Activated T-cell treated with anti-CD3 and anti-CD28 coated beads, Interleukin-2, amount 50 U/mL, for 24 hours (primary cell): ENCODE measurements at regions not wholly inside any gene's neighbourhood (a gene's known extent, or its start where the extent isn't known, plus 50 kb on each side); places are given as distances from the start of the nearest gene placed in this dataset.

Experiments used
- DNase-seq: peaks from one replicate; pipeline ENCODE4 v3.0.0-alpha.2; 2020
- H3K27ac Mint-ChIP-seq: 2 replicates; pipeline ENCODE4 v1.8.0; 2020; ENCODE audit warnings: mild to moderate bottlenecking, mixed read lengths
- H3K27me3 Mint-ChIP-seq: 2 replicates; pipeline ENCODE4 v1.8.0; 2020; ENCODE audit warnings: mixed read lengths
- H3K36me3 Mint-ChIP-seq: 2 replicates; pipeline ENCODE4 v1.8.0; 2020; ENCODE audit warnings: low read depth, mixed read lengths
- H3K4me1 Mint-ChIP-seq: 2 replicates; pipeline ENCODE4 v1.8.0; 2020; ENCODE audit warnings: low read depth, mixed read lengths
- H3K4me3 Mint-ChIP-seq: 2 replicates; pipeline ENCODE4 v1.8.0; 2020; ENCODE audit warnings: mild to moderate bottlenecking, moderate library complexity, mixed read lengths
- H3K9me3 Mint-ChIP-seq: 2 replicates; pipeline ENCODE4 v1.8.0; 2020; ENCODE audit warnings: mixed read lengths

DNA sequence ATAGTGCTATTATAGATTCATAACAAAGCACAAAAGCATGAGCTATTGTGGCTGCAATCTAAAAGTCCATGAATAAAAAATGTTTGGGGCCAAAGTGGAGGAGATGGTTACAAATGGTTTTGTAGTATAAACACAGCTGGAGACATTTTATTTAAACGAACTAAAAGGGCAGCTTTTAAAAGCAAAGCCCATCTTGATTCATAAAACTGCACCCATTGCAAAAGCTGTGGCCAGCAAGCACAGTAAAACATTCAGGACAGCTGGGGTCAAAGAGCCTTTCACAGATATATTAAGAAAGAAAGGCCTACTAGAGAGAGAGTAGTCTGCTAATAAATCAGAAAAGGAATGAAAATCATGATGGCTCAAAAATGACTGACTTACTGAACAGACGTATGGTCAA is 520.8 kb downstream of the NUF2 start:
- no peak overlapping the region for H3K4me3 Mint-ChIP-seq
- no peak for DNase-seq
- H3K4me1 Mint-ChIP-seq: no peaks in the 10 kb centered on the region
- no peaks in the 10 kb centered on the region for H3K36me3 Mint-ChIP-seq
- H3K9me3 Mint-ChIP-seq: peaks cover 5% of the 10 kb centered on the region
- H3K27ac Mint-ChIP-seq: no peak overlapping the region
- no peaks in the 10 kb centered on the region for H3K27me3 Mint-ChIP-seq

DNA sequence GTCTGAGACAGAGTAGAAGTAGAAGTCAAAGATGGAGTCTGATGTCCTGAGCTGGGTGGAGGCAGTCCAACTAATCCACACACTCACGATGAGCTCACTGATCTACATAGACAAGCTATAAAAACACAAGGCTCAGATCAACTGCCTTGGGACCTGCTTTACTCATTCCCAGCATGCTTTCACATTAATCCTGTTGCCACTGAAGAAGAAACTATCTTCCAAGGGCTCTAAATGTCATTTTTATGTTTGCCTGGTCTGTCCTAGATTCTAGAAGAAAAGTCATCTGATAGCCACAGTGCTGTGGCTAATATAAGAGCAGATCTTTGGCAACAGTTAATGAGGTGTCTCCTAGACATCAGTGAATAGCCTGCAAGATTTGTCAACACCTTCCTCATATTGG is 522.7 kb downstream of the NUF2 start:
- Mint-ChIP-seq H3K27me3 (no peaks in the 10 kb centered on the region), H3K27ac (no peak overlapping the region), H3K9me3 (peaks cover 5% of the 10 kb centered on the region), H3K4me3 (no peak overlapping the region), H3K4me1 (no peaks in the 10 kb centered on the region), H3K36me3 (no peaks in the 10 kb centered on the region)
- DNase-seq: no peak

GRCh38 chr1:163845279-163845678 is 523.5 kb downstream of the NUF2 start:
- Mint-ChIP-seq H3K9me3 (peaks cover 5% of the 10 kb centered on the region), H3K27ac (no peak overlapping the region), H3K27me3 (no peaks in the 10 kb centered on the region), H3K4me1 (no peaks in the 10 kb centered on the region), H3K36me3 (no peaks in the 10 kb centered on the region), H3K4me3 (no peak overlapping the region)
- no peak for DNase-seq

GRCh38 chr1:163863731-163864130 is 542.0 kb downstream of the NUF2 start:
- no peak for DNase-seq
- Mint-ChIP-seq H3K9me3 (peaks cover 10% of the 10 kb centered on the region), H3K4me1 (no peaks in the 10 kb centered on the region), H3K4me3 (no peak overlapping the region), H3K36me3 (no peaks in the 10 kb centered on the region), H3K27me3 (no peaks in the 10 kb centered on the region), H3K27ac (no peak overlapping the region)

- DNase-seq: no peak
- no peak overlapping the region for H3K4me3 Mint-ChIP-seq
- H3K27me3 Mint-ChIP-seq: no peaks in the 10 kb centered on the region
- no peak overlapping the region for H3K27ac Mint-ChIP-seq
- H3K36me3 Mint-ChIP-seq: no peaks in the 10 kb centered on the region
- peaks cover 10% of the 10 kb centered on the region for H3K9me3 Mint-ChIP-seq
- no peaks in the 10 kb centered on the region for H3K4me1 Mint-ChIP-seq
These were observed 542.5 kb downstream of the NUF2 start for GRCh38 chr1:163864207-163864606.

- no peaks in the 10 kb centered on the region for H3K27me3 Mint-ChIP-seq
- no peak for DNase-seq
- H3K9me3 Mint-ChIP-seq: peaks cover 14% of the 10 kb centered on the region
- H3K36me3 Mint-ChIP-seq: no peaks in the 10 kb centered on the region
- no peak overlapping the region for H3K4me3 Mint-ChIP-seq
- H3K27ac Mint-ChIP-seq: no peak overlapping the region
- no peaks in the 10 kb centered on the region for H3K4me1 Mint-ChIP-seq
These were observed 544.8 kb downstream of the NUF2 start for GRCh38 chr1:163866564-163866963.

- Mint-ChIP-seq H3K4me1 (no peaks in the 10 kb centered on the region), H3K27me3 (no peaks in the 10 kb centered on the region), H3K9me3 (peaks cover 18% of the 10 kb centered on the region), H3K27ac (no peak overlapping the region), H3K4me3 (no peak overlapping the region), H3K36me3 (no peaks in the 10 kb centered on the region)
- no peak for DNase-seq
These were observed 548.9 kb downstream of the NUF2 start for GRCh38 chr1:163870666-163871065.

DNA sequence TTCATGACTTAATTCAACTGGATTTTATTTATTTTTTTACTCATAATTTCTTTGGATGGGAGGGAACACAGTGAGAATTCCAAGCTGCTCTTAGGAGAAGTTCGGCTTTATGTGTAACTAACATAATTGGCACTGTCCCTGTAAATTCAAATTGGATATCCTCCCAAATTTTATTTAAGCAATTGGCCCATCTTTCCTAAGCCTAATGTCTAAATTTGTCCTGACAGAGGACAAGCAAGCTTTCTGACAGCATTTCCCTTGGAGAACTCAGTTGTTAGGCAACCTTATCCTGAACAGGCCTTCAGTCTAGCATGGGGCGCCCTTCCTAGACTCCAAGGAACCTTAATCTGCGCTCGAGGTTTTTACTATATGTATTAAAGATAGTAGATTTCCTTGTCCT is 550.3 kb downstream of the NUF2 start:
- H3K4me3 Mint-ChIP-seq: no peak overlapping the region
- H3K4me1 Mint-ChIP-seq: no peaks in the 10 kb centered on the region
- no peak for DNase-seq
- H3K27me3 Mint-ChIP-seq: no peaks in the 10 kb centered on the region
- H3K27ac Mint-ChIP-seq: no peak overlapping the region
- H3K9me3 Mint-ChIP-seq: peaks cover 14% of the 10 kb centered on the region
- no peaks in the 10 kb centered on the region for H3K36me3 Mint-ChIP-seq

DNA sequence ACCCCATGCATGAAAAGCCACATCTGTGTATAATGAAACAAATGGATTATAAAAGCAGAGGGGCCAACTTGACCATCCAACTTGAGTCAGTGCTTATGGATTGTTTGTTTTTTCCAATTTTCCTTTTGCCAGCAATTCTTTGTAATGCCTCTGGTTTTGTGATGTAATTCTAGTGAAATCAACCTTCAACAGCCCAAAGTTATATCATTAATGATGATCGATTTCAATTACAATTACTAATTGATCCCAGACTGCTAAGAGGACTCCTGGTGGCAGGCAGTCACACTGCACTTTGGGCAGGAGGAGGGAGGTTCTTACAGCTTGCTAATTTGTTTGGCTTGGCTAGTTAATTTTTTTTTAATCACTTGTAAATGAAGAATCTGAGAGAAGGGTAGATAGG is 552.3 kb downstream of the NUF2 start:
- Mint-ChIP-seq H3K27ac (no peak overlapping the region), H3K27me3 (no peaks in the 10 kb centered on the region), H3K4me3 (no peak overlapping the region), H3K9me3 (peaks cover 14% of the 10 kb centered on the region), H3K36me3 (no peaks in the 10 kb centered on the region), H3K4me1 (no peaks in the 10 kb centered on the region)
- DNase-seq: no peak

DNA sequence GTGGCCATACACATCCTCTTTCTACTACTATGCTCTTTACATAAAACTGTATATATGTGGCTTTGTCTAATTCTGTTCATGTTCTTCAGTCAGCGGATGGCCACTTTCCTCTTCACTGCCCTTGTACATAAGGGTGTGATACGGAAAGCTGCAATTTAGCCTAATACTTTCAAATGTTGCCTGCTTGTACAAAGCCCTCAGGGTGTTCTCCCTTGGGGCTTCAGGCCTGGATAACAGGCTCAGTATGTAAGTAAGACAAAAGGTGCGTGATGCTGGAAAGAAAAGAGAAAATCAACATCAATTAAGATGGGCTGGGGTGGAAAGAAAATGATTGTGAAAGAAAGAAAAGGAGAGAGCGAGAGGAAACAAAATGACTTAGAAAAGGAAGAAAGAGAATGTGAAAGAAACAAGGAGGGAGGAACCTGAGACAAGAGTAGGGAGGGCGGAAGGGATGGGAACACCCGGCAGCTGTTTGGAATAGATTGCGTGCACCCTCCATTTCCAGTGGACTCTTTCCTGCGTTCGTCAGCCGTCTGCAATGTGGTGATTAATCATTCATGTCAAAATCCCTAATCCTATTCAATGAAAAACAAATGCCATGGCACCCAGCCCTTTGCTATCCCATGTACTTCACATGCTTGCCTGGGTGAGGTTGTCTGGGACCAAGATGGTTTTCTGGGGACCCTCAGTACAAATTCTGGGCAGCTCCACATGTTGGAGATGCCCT is 553.6 kb downstream of the NUF2 start:
- Mint-ChIP-seq H3K27ac (no peak overlapping the region), H3K36me3 (no peaks in the 10 kb centered on the region), H3K4me3 (no peak overlapping the region), H3K9me3 (peaks cover 12% of the 10 kb centered on the region), H3K4me1 (no peaks in the 10 kb centered on the region), H3K27me3 (no peaks in the 10 kb centered on the region)
- no peak for DNase-seq

- Mint-ChIP-seq H3K4me3 (no peak overlapping the region), H3K27ac (no peak overlapping the region), H3K36me3 (no peaks in the 10 kb centered on the region), H3K4me1 (no peaks in the 10 kb centered on the region), H3K27me3 (no peaks in the 10 kb centered on the region), H3K9me3 (peaks cover 10% of the 10 kb centered on the region)
- no peak for DNase-seq
These were observed 554.2 kb downstream of the NUF2 start for GRCh38 chr1:163875927-163876320.

DNA sequence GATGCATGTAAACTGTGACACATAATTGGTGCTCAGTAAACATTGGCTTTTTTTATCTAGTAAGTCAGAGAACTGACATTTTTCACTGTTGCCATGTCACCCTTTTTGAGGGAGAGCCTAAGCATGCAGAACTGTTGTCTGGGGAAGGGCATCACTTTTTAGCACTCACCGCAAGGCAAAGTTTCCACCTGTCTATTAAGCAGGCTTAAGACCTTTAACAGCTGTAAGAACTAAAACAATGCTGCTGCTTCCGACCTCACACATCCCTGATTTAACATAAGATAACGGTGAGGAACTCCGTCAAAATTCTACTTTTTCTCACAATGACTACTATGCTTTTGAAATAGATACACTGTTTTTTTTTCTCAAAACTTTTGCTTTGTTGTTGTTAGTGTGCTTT is 554.8 kb downstream of the NUF2 start:
- DNase-seq: no peak
- no peak overlapping the region for H3K4me3 Mint-ChIP-seq
- peaks cover 10% of the 10 kb centered on the region for H3K9me3 Mint-ChIP-seq
- H3K27me3 Mint-ChIP-seq: no peaks in the 10 kb centered on the region
- no peak overlapping the region for H3K27ac Mint-ChIP-seq
- H3K4me1 Mint-ChIP-seq: no peaks in the 10 kb centered on the region
- H3K36me3 Mint-ChIP-seq: no peaks in the 10 kb centered on the region

DNA sequence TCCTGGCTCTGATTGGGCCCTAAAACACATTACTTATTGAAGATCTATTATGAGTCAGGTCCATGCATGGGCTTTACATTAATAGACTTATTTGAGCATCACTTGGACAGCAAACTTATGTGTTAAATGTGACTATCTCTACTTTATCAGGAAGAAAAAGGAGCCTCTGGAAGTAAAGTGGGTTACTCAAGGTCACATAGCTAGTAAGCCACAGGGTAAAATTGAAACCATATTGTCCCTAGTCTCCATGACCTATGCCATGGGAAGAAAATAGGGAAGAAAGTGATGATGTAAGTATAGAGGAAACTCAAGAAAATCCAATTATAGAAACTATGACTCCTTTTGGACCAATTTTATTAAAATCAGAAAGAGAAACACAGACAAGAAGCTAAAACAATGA is 555.3 kb downstream of the NUF2 start:
- DNase-seq: no peak

GRCh38 chr1:163885510-163885909 is 563.8 kb downstream of the NUF2 start:
- no peak for DNase-seq
- no peaks in the 10 kb centered on the region for H3K36me3 Mint-ChIP-seq
- H3K4me1 Mint-ChIP-seq: no peaks in the 10 kb centered on the region
- H3K27ac Mint-ChIP-seq: no peak overlapping the region
- no peaks in the 10 kb centered on the region for H3K27me3 Mint-ChIP-seq
- peaks cover 4% of the 10 kb centered on the region for H3K9me3 Mint-ChIP-seq
- H3K4me3 Mint-ChIP-seq: no peak overlapping the region

More for the DNA sequence above, 555.3 kb downstream of the NUF2 start:
- H3K9me3 Mint-ChIP-seq: peaks cover 10% of the 10 kb centered on the region
- no peaks in the 10 kb centered on the region for H3K4me1 Mint-ChIP-seq
- no peaks in the 10 kb centered on the region for H3K36me3 Mint-ChIP-seq
- H3K4me3 Mint-ChIP-seq: no peak overlapping the region
- no peaks in the 10 kb centered on the region for H3K27me3 Mint-ChIP-seq
- no peak overlapping the region for H3K27ac Mint-ChIP-seq

GRCh38 chr1:163896001-163896400 is 574.2 kb downstream of the NUF2 start:
- Mint-ChIP-seq H3K9me3 (peaks cover 13% of the 10 kb centered on the region), H3K4me3 (no peak overlapping the region), H3K36me3 (no peaks in the 10 kb centered on the region), H3K4me1 (no peaks in the 10 kb centered on the region), H3K27ac (no peak overlapping the region), H3K27me3 (no peaks in the 10 kb centered on the region)
- DNase-seq: no peak
